Kidney (tissue), 13 donors: ENCODE measurements at regions not wholly inside any gene's neighbourhood (a gene's known extent, or its start where the extent isn't known, plus 50 kb on each side); places are given as distances from the start of the nearest gene placed in this dataset.

Source experiments
- DNase-seq, 5 donors: peaks; one replicate each; pipeline ENCODE4 v3.0.0-alpha.2; 2013 to 2020
- FAIRE-seq: peaks from 2 replicates; lab custom pipeline; 2012; peaks lifted over from hg19 to GRCh38; lab: Jason Lieb, UNC
- H3K27ac ChIP-seq, 2 donors: one replicate each; pipeline ENCODE4 v1.7.0; 2013; ENCODE audit warnings: low read depth in 2 of 2, low read length in 2 of 2, inconsistent platforms in 1 of 2
- H3K27me3 ChIP-seq: one replicate; pipeline ENCODE4 v1.7.1; 2013; ENCODE audit warnings: low read length, inconsistent platforms; ENCODE audit not compliant: control insufficient read depth, insufficient read depth
- H3K36me3 ChIP-seq, 3 donors: one replicate each; pipeline versions ENCODE4 v1.7.0 to v1.7.1; 2013; ENCODE audit warnings: low read length in 3 of 3, control low read depth in 1 of 3, inconsistent platforms in 1 of 3; ENCODE audit not compliant: insufficient read depth in 3 of 3, control insufficient read depth in 2 of 3
- H3K4me1 ChIP-seq, 3 donors: one replicate each; pipeline versions ENCODE4 v1.7.0 to v1.7.1; 2013; ENCODE audit warnings: low read length in 3 of 3, inconsistent platforms in 1 of 3, low read depth in 1 of 3; ENCODE audit not compliant: control insufficient read depth in 2 of 3, insufficient read depth in 2 of 3
- H3K4me3 ChIP-seq, 3 donors: one replicate each; pipeline versions ENCODE4 v1.7.0 to v1.8.1; 2013; ENCODE audit warnings: low read length in 3 of 3, control low read depth in 1 of 3, inconsistent platforms in 1 of 3
- H3K9ac ChIP-seq, 3 donors: one replicate each; pipeline versions ENCODE4 v1.7.0 to v1.7.1; 2013; ENCODE audit warnings: low read length in 3 of 3, control low read depth in 1 of 3, inconsistent platforms in 1 of 3
- H3K9me3 ChIP-seq, 3 donors: one replicate each; pipeline versions ENCODE4 v1.7.0 to v1.7.1; 2013; ENCODE audit warnings: low read length in 3 of 3, control low read depth in 1 of 3, inconsistent platforms in 1 of 3; ENCODE audit not compliant: control insufficient read depth in 2 of 3, insufficient read depth in 1 of 3
- intact Hi-C: fragments of 100-400 bp; cut with DNase I; formaldehyde crosslinking; loops from one replicate; pipeline ENCODE4 v1.11.1; 2022
- TF ChIP-seq, protein P1 (sequence below): IDR thresholded peaks from 3 replicates; pipeline ENCODE4 v1.5.1; 2012; ENCODE audit warnings: mild to moderate bottlenecking, moderate library complexity, borderline replicate concordance; ENCODE audit not compliant: insufficient read depth; ENCODE audit errors: extremely low read depth
- donor health status: control.
- donor health status: control.
- donor health status: control.
- donor health status: control.
- donor health status: control.
- donor health status: DM: yes; HTN: yes; CAD: no.
- donor health status: Normal renal cell carcinoma (clear cell type).

DNA sequence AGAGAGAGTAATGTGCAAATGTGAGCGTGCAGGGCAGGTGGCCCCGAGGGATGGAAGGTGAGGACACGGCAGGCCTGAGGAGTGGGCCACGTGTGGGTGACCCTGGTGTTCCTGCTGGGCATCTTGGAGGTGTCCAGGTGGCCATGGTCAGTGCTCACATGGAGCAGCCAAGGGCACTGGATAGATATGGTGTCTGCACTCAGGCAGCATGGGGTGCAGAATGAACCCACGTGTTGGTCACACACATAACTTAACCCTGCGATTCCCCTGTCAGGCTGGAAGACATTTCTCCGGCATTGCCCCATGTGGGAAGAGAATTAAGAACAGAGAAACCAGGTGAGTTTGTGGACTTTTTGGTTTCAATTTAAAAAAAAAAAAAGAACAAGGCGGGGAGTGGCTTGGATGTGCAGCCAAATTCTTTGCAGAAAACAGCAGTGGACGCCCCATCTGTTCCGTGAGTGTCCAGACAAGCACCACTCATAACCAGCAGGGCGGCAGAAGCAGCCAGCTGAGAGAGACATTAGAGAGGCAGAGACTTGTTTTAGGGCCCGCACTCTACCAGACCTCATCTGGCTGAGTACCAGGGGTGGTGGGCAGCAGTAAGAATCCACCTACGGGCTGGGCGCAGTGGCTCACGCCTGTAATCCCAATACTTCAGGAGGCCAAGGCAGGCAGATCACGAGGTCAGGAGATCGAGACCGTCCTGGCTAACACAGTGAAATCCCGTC is 249.8 kb downstream of the ACKR3 start:
- FAIRE-seq (no peak), DNase-seq (no peak)
- intact Hi-C loops = no loop called here
- TF ChIP-seq, protein P1, sequence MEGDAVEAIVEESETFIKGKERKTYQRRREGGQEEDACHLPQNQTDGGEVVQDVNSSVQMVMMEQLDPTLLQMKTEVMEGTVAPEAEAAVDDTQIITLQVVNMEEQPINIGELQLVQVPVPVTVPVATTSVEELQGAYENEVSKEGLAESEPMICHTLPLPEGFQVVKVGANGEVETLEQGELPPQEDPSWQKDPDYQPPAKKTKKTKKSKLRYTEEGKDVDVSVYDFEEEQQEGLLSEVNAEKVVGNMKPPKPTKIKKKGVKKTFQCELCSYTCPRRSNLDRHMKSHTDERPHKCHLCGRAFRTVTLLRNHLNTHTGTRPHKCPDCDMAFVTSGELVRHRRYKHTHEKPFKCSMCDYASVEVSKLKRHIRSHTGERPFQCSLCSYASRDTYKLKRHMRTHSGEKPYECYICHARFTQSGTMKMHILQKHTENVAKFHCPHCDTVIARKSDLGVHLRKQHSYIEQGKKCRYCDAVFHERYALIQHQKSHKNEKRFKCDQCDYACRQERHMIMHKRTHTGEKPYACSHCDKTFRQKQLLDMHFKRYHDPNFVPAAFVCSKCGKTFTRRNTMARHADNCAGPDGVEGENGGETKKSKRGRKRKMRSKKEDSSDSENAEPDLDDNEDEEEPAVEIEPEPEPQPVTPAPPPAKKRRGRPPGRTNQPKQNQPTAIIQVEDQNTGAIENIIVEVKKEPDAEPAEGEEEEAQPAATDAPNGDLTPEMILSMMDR = no peak
- Histone ChIP-seq H3K27me3 (no peaks in the 10 kb centered on the region), H3K9me3 (no peaks in the 10 kb centered on the region), H3K4me3 (no peak overlapping the region), H3K4me1 (peaks cover 0 to 4% (median 0%) of the 10 kb centered on the region in 3 donors), H3K9ac (no peak overlapping the region), H3K36me3 (no peaks in the 10 kb centered on the region), H3K27ac (no peak overlapping the region)

DNA sequence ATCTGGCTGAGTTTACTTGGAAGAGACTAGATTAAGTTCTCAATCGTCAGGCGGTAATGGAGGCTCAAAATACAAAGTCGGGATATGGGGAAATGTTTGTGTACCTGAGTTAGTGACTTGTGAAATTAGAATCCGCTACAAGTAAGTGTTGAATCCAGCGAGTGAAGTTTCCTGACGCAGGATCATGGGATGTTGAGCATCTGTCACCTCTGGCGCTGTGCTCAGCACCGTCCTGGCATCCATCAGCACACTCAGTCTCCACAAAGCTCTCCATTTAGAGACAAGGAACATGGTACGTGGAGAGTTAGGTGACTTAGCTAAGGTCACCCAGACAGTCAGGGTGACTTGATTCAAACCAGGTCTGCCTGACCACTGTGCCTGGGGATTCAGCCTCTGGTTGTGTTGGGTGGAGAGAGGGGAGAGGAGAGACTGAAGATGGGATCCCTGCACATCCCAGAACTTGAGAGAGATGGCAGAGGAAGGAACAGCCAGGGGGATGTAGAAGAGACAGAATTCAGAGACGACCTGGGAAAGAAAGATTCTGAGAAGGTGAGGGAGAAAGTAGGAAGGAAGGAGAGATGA is 251.2 kb downstream of the ACKR3 start:
- Histone ChIP-seq H3K9ac (no peak overlapping the region), H3K36me3 (no peaks in the 10 kb centered on the region), H3K27me3 (no peaks in the 10 kb centered on the region), H3K4me3 (no peak overlapping the region), H3K27ac (no peak overlapping the region), H3K9me3 (no peaks in the 10 kb centered on the region), H3K4me1 (peaks cover 0 to 4% (median 0%) of the 10 kb centered on the region in 3 donors)
- DNase-seq = no peak
- intact Hi-C loops = no loop called here
- no peak for FAIRE-seq
- TF ChIP-seq, protein P1 = no peak

DNA sequence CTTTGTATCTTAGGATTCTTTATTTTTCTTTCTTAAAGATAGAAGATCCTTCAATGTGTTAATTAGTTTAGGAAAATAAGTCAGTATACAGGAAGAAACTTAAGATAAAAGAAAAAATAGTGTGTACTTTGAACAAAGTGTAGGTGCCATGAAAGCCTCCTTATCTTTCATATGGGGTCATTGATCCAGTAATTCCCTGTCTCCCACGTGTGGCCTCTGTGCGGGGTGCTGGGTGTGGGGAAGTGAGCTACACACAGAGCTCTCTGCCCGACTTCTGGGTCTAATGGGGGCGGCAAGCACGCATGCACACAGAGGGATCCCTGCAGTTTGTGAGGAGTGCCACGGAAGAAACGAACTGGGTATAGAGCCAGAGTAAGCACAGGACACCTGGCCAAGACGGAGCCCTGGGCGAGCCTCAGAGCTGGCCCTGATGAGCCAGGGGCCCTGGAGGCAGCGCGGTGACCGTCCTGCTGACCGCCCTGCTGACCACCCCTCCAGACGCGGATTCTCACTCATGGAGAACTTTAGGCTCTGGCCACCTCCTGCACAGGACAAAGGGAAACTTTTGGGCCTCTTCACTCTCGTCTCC is 253.5 kb downstream of the ACKR3 start:
- Histone ChIP-seq H3K27me3 (no peaks in the 10 kb centered on the region), H3K36me3 (no peaks in the 10 kb centered on the region), H3K9ac (no peak overlapping the region), H3K27ac (no peak overlapping the region), H3K4me3 (no peak overlapping the region), H3K9me3 (no peaks in the 10 kb centered on the region), H3K4me1 (peaks cover 0 to 6% (median 0%) of the 10 kb centered on the region in 3 donors)
- DNase-seq = no peak
- intact Hi-C loops = no loop called here
- no peak for FAIRE-seq
- TF ChIP-seq, protein P1 = no peak
